GM21381 (cell line): ENCODE measurements at regions not wholly inside any gene's neighbourhood (a gene's known extent, or its start where the extent isn't known, plus 50 kb on each side); places are given as distances from the start of the nearest gene placed in this dataset.
"Not testable (repeated sequence)": the region's sequence is repeated elsewhere in the genome, so short reads cannot be mapped to it uniquely, and the experiment has no call there.

Experiments used
- ATAC-seq: cut with Tn5 transposase; IDR thresholded peaks from one replicate; pipeline ENCODE4 v1.9.1; 2021; ENCODE audit warnings: mild to moderate bottlenecking, moderate library complexity; ENCODE audit not compliant: unreplicated experiment

- no peak for ATAC-seq
Measured at GRCh38 chr14:45868377-45868776, 615.4 kb upstream of the MIS18BP1 start.

DNA sequence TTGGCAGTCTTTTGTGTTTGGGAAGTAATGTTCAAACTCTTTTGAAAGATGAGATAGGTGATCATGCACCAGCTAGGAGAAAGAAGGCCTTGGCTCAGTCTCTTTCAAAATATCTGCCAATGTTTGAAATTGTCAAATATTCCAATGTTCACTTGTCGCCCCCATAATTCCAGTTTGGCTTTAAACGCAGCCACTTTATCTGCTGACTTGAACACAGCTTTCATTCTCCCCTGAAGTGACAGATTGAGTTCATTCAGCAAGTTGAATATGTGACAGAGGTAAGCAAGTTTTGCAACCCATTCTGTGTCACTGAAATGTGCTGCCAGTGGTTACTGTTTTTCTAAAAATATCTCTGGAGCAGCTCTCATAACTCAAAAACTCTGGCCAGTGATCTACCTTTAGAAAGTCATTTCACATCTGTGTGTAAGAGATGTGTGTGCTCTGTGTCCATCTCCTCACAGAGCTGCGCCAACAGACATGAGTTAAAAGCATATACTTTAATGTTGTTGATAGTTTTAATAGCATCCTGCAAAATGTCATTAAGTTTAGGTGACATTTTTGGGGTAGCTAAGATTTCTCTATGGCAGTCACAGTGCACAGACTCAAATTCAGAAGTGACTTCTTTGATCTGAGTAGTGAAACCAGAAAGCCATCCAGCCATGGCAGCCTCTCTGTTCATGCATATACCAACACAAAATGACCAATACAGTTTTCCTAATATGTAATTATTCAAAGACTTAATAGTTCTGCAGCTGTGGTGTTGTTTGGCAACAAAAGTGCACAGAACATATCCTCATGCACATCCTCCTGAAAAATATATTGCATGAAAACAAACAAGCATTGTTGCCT lies 614.3 kb upstream of the MIS18BP1 start:
- no peak for ATAC-seq

DNA sequence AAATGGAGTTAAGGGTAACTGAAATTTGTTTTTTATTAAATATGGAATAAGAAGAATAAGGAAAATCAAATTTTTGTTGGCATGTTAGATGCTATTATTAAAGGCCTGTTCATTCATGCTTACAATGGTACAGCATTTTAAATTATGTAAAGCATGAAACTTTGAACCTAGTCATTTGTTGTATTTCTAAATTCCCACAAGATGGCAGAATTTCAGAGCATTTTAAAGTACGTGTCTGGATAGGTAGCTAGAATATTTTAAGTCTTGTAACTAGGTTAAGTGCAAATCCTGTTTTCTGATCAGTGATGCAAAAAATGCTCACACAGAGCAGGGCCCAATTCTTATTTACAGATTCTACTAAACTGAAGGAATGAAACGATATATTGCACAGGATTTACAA lies 585.6 kb upstream of the MIS18BP1 start:
- ATAC-seq = no peak

GRCh38 chr14:45819107-45819506 lies 566.1 kb upstream of the MIS18BP1 start:
- ATAC-seq = no peak

DNA sequence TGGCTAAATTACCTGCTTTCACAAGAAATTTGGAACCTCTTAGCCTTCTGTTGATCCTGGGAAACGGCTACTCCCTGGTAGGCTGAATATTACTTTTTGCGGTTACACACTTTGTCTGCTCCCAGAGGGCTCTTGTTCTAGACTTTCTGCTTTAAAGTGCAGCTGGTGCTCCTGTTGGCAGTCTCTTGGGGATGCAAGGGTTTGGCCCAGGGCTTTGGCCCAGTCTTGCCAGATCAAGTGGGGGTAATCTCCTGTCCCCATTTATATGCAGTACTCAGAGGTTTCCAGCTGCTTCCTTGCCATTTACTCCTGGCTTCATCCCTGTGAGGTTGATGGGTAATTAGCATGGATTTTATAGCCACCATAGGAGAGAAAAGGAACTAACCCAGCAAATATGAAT lies 558.2 kb upstream of the MIS18BP1 start:
- no peak for ATAC-seq

- no peak for ATAC-seq
Measured at GRCh38 chr14:45810152-45810872, 557.3 kb upstream of the MIS18BP1 start.

- ATAC-seq = no peak
Measured at GRCh38 chr14:45807178-45807899, 554.3 kb upstream of the MIS18BP1 start.

GRCh38 chr14:45799511-45799910 lies 546.5 kb upstream of the MIS18BP1 start:
- no peak for ATAC-seq

DNA sequence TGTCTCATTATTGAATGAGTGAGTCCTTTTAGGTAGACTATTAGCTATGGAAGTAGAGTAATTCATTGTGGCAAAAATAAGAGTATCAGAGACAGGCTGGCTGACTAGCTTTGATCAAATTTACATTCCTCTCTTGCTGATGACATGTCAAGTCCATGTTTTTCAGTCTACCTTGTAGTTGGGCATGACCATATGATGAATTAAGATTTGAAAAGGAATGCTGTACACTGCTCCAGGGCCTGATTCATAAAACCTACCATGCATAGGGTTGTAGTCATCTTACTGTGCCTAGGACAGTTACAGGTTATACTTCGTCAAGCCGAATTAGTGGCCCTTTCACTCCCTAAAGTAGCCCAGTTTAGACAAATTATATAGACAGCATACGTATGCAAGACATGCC lies 545.7 kb upstream of the MIS18BP1 start:
- ATAC-seq = no peak

- ATAC-seq = not testable (repeated sequence)
Measured at GRCh38 chr14:45796006-45796405, 543.0 kb upstream of the MIS18BP1 start.

GRCh38 chr14:45793081-45793480 lies 540.1 kb upstream of the MIS18BP1 start:
- no peak for ATAC-seq

DNA sequence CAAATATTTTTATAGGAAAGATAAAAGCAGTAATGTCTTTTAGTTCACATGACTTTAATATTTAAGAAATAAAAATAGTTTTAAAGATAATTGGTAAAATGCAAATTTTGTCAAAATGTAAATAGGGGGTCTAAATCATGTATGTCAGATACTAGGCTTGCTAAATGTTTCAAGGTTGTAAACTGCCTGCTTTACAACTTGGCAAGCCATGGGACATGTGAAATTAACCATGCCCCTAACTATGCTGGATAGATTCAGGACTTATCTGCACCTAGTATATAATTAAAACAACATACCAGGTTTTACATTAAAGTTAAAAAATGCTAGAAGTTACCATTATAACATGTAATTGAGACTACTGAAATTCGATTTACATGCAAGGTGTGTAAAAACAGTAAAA lies 537.3 kb upstream of the MIS18BP1 start:
- ATAC-seq = no peak

GRCh38 chr14:45787167-45787566 lies 534.2 kb upstream of the MIS18BP1 start:
- ATAC-seq = no peak

DNA sequence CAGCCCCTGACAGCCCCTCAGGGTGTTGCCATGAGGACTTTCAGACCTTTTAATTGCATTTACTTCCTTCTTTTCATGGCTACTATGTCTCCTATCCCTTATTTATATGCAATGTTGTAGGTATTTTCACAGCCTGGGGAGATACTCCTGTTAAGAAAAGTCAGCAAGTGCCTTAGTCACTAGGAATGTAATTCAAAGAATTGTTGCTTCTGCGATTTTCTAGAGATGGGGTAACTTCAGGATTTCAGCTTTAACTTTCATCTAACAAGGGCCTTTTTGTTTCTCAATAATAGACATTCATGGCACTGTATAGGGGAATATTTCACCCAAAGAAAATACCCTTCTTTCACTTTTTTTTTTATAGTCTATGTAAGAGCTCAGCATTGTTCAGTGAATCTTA lies 533.3 kb upstream of the MIS18BP1 start:
- ATAC-seq = no peak

GRCh38 chr14:45785240-45785639 lies 532.2 kb upstream of the MIS18BP1 start:
- ATAC-seq = no peak

DNA sequence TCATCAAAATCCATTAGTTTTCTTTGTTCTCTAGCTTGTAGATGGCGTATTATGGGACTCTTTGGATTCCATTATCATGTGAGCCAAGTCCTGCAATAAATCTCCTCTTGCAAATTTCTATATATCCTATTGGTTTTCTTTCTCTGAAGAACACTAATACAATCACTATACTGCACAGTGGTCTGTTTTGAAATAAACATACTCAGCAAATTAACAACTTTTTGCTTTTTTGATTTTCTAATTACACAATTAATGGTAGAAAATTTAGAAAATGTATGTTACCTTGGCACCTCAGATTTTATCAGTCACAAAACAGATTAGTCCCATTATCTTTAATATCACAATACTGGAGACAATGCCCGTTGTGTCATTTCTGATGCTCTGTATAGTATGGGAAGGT lies 513.2 kb upstream of the MIS18BP1 start:
- no peak for ATAC-seq

DNA sequence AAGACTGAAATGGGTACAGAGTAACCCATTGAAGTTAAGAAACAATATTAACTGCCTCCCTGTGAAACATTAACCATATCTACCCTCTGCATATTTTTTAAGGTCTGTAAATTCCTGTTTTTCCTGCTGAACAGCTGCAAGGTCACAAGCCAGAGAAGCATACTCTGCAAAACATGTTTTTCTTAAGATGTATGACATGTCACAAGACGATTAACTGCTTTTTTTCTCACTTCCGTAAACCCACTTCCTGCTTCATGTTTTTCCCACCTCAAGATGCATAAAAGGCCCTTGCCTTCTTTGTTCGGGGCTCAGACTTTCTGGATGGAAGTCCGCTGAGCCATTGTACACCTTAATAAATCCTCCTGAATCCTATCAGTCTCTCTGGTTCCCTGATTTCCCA lies 504.7 kb upstream of the MIS18BP1 start:
- ATAC-seq = no peak

GRCh38 chr14:45756412-45756811 lies 503.4 kb upstream of the MIS18BP1 start:
- not testable (repeated sequence) for ATAC-seq

GRCh38 chr14:45743884-45744283 lies 490.9 kb upstream of the MIS18BP1 start:
- ATAC-seq = no peak

- no peak for ATAC-seq
Measured at GRCh38 chr14:45742187-45742586, 489.2 kb upstream of the MIS18BP1 start.

- no peak for ATAC-seq
Measured at GRCh38 chr14:45728434-45729225, 475.6 kb upstream of the MIS18BP1 start.
